PFSK-1 (cell line): ENCODE measurements at regions not wholly inside any gene's neighbourhood (a gene's known extent, or its start where the extent isn't known, plus 50 kb on each side); places are given as distances from the start of the nearest gene placed in this dataset.

ENCODE experiments used
- FOXP2 ChIP-seq: optimal IDR thresholded peaks from 2 replicates; pipeline ENCODE3; 2011; ENCODE audit warnings: borderline replicate concordance, control low read depth, inconsistent platforms; ENCODE audit not compliant: insufficient read depth; ENCODE audit errors: extremely low read length, extremely low read depth
- POLR2AphosphoS5 ChIP-seq: IDR thresholded peaks from 2 replicates; pipeline ENCODE4 v1.6.1; 2012; ENCODE audit warnings: low read depth, mild to moderate bottlenecking, control low read depth, low read length, moderate library complexity
- SIN3A ChIP-seq: IDR thresholded peaks from 2 replicates; pipeline ENCODE4 v1.6.1; 2012; ENCODE audit warnings: mild to moderate bottlenecking, low read length, moderate library complexity, borderline replicate concordance; ENCODE audit not compliant: insufficient read depth
- TAF1 ChIP-seq: IDR thresholded peaks from 2 replicates; pipeline ENCODE4 v1.6.1; 2012; ENCODE audit warnings: low read length, control low read depth, borderline replicate concordance; ENCODE audit not compliant: insufficient read depth
- TF ChIP-seq, protein P1 (sequence below), 2 experiments: IDR thresholded peaks; 2 replicates each; pipeline versions ENCODE4 v1.6.1 to v1.8.0; 2011 to 2012; ENCODE audit warnings: low read depth in 2 of 2, low read length in 2 of 2, control low read depth in 1 of 2, inconsistent platforms in 1 of 2, mild to moderate bottlenecking in 1 of 2, moderate library complexity in 1 of 2; ENCODE audit not compliant: insufficient read depth in 1 of 2

GRCh38 chr10:9875353-9875752, 1142.3 kb upstream of the CELF2 start:
- TF ChIP-seq FOXP2 = no peak
- TF ChIP-seq TAF1 = no peak
- TF ChIP-seq SIN3A = no peak
- no peak for TF ChIP-seq POLR2AphosphoS5
- TF ChIP-seq, protein P1, sequence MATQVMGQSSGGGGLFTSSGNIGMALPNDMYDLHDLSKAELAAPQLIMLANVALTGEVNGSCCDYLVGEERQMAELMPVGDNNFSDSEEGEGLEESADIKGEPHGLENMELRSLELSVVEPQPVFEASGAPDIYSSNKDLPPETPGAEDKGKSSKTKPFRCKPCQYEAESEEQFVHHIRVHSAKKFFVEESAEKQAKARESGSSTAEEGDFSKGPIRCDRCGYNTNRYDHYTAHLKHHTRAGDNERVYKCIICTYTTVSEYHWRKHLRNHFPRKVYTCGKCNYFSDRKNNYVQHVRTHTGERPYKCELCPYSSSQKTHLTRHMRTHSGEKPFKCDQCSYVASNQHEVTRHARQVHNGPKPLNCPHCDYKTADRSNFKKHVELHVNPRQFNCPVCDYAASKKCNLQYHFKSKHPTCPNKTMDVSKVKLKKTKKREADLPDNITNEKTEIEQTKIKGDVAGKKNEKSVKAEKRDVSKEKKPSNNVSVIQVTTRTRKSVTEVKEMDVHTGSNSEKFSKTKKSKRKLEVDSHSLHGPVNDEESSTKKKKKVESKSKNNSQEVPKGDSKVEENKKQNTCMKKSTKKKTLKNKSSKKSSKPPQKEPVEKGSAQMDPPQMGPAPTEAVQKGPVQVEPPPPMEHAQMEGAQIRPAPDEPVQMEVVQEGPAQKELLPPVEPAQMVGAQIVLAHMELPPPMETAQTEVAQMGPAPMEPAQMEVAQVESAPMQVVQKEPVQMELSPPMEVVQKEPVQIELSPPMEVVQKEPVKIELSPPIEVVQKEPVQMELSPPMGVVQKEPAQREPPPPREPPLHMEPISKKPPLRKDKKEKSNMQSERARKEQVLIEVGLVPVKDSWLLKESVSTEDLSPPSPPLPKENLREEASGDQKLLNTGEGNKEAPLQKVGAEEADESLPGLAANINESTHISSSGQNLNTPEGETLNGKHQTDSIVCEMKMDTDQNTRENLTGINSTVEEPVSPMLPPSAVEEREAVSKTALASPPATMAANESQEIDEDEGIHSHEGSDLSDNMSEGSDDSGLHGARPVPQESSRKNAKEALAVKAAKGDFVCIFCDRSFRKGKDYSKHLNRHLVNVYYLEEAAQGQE (IDR thresholded peaks at IDR 0.05; ENCODE audit: insufficient read depth in 1 of 2, low read depth in 2 of 2, low read length in 2 of 2) = no peak

DNA sequence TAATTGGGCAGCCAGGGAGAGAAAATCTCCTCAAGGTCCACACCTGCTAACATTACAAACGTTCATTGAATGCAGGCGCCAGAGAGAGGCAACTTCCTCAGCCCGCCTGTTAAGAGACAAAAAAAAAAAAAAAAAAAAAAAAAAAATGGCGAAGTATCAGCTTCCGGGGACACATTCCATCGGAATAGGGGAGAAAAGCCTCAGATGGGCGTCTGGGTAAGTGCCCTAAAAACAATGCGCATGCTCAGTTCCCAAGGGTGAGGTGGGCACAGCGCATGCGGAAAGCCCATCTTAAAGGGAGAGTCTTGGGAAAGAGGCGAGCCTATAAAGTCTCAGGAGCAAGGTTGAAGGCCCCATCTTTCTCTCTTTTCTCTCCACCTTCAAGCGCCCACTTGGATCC, 1139.7 kb upstream of the CELF2 start:
- no peak for TF ChIP-seq TAF1
- TF ChIP-seq SIN3A = no peak
- TF ChIP-seq FOXP2 = no peak
- TF ChIP-seq, protein P1 (IDR thresholded peaks at IDR 0.05; ENCODE audit: insufficient read depth in 1 of 2, low read depth in 2 of 2, low read length in 2 of 2) = no peak
- no peak for TF ChIP-seq POLR2AphosphoS5

- TF ChIP-seq, protein P1 (IDR thresholded peaks at IDR 0.05; ENCODE audit: insufficient read depth in 1 of 2, low read depth in 2 of 2, low read length in 2 of 2) = no peak
- TF ChIP-seq POLR2AphosphoS5 (no peak), SIN3A (no peak), TAF1 (no peak), FOXP2 (no peak)
Observed at GRCh38 chr10:9878383-9878782, 1139.3 kb upstream of the CELF2 start.

DNA sequence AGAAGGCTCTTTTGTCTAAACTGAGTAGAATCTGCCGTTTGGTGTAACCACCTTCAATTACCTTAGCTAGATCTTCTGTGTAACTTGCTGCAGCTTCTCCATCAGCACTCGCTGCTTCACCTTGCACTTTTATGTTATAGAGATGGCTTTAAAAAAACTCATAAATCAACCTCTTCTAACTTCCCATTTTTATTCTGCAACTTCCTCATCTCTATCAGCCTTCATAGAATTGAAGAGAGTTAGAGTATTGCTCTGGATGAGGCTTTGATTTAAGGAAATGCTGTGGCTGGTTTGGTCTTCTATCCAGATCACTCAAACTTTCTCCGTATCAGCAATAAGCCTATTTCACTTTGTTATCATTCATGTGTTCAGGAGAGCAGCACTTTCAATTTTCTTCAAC, 1131.9 kb upstream of the CELF2 start:
- TF ChIP-seq POLR2AphosphoS5 = no peak
- TF ChIP-seq SIN3A = no peak
- TF ChIP-seq, protein P1 (IDR thresholded peaks at IDR 0.05; ENCODE audit: insufficient read depth in 1 of 2, low read depth in 2 of 2, low read length in 2 of 2) = no peak
- no peak for TF ChIP-seq FOXP2
- TF ChIP-seq TAF1 = no peak

- TF ChIP-seq TAF1 = no peak
- TF ChIP-seq FOXP2 = no peak
- no peak for TF ChIP-seq SIN3A
- TF ChIP-seq, protein P1 (IDR thresholded peaks at IDR 0.05; ENCODE audit: insufficient read depth in 1 of 2, low read depth in 2 of 2, low read length in 2 of 2) = no peak
- no peak for TF ChIP-seq POLR2AphosphoS5
Observed at GRCh38 chr10:9886772-9887171, 1130.9 kb upstream of the CELF2 start.
